Liver (tissue), 8 donors: ENCODE measurements at regions not wholly inside any gene's neighbourhood (a gene's known extent, or its start where the extent isn't known, plus 50 kb on each side); places are given as distances from the start of the nearest gene placed in this dataset.
"Not testable (repeated sequence)": the region's sequence is repeated elsewhere in the genome, so short reads cannot be mapped to it uniquely, and the experiment has no call there.

Experiments used
- DNase-seq: peaks from one replicate; pipeline ENCODE4 v3.0.0-alpha.2; 2017; ENCODE audit warnings: low spot score
- H3K27ac ChIP-seq, 2 donors: one replicate each; pipeline ENCODE4 v1.7.0; 2013; ENCODE audit warnings: inconsistent platforms in 2 of 2, low read length in 2 of 2, control low read depth in 1 of 2, low read depth in 1 of 2, mild to moderate bottlenecking in 1 of 2
- H3K27me3 ChIP-seq, 4 donors: one replicate each; pipeline versions ENCODE4 v1.6.1 to v1.7.0; 2013; ENCODE audit warnings: low read length in 3 of 4, inconsistent platforms in 1 of 4, mild to moderate bottlenecking in 1 of 4, moderate library complexity in 1 of 4; ENCODE audit not compliant: control insufficient read depth in 4 of 4, insufficient read depth in 4 of 4
- H3K36me3 ChIP-seq, 4 donors: one replicate each; pipeline versions ENCODE4 v1.6.1 to v1.7.0; 2013; ENCODE audit warnings: low read length in 3 of 4, mild to moderate bottlenecking in 3 of 4, low read depth in 1 of 4, moderate library complexity in 1 of 4; ENCODE audit not compliant: control insufficient read depth in 4 of 4, insufficient read depth in 3 of 4
- H3K4me1 ChIP-seq, 4 donors: one replicate each; pipeline versions ENCODE4 v1.6.1 to v1.7.0; 2013; ENCODE audit warnings: low read length in 3 of 4, mild to moderate bottlenecking in 3 of 4, moderate library complexity in 1 of 4; ENCODE audit not compliant: control insufficient read depth in 4 of 4, insufficient read depth in 4 of 4
- H3K4me3 ChIP-seq, 3 donors: one replicate each; pipeline versions ENCODE4 v1.6.1 to v1.7.0; 2013; ENCODE audit warnings: low read length in 3 of 3, control low read depth in 1 of 3, low read depth in 1 of 3, mild to moderate bottlenecking in 1 of 3
- H3K9ac ChIP-seq, 2 donors: one replicate each; pipeline ENCODE4 v1.7.0; 2013; ENCODE audit warnings: low read length in 2 of 2, mild to moderate bottlenecking in 2 of 2, moderate library complexity in 2 of 2, control low read depth in 1 of 2, low read depth in 1 of 2
- H3K9me3 ChIP-seq, 4 donors: one replicate each; pipeline versions ENCODE4 v1.6.1 to v1.7.0; 2013; ENCODE audit warnings: low read length in 3 of 4; ENCODE audit not compliant: control insufficient read depth in 4 of 4
- EGR1 ChIP-seq, 2 donors: IDR thresholded peaks; 2 replicates each; pipeline ENCODE4 v1.6.1; 2016 to 2018; ENCODE audit warnings: antibody characterized with exemption in 2 of 2, low read depth in 2 of 2
- FOXA1 ChIP-seq: IDR thresholded peaks from 2 replicates; pipeline ENCODE4 v1.6.1; 2016; ENCODE audit warnings: antibody characterized with exemption
- FOXA2 ChIP-seq: IDR thresholded peaks from 2 replicates; pipeline ENCODE4 v1.6.1; 2016; ENCODE audit warnings: antibody characterized with exemption
- GABPA ChIP-seq, 2 donors: IDR thresholded peaks in 1 of 2; conservative IDR thresholded peaks in 1 of 2; 2 replicates each; pipeline ENCODE4 v1.6.1; 2016; ENCODE audit warnings: antibody characterized with exemption in 2 of 2, mild to moderate bottlenecking in 1 of 2, moderate library complexity in 1 of 2
- HNF4A ChIP-seq, 2 donors: conservative IDR thresholded peaks; 2 replicates each; pipeline ENCODE4 v1.6.1; 2016; ENCODE audit warnings: antibody characterized with exemption in 2 of 2, mild to moderate bottlenecking in 2 of 2
- HNF4G ChIP-seq: IDR thresholded peaks from 2 replicates; pipeline ENCODE4 v1.6.1; 2016; ENCODE audit warnings: antibody characterized with exemption
- JUND ChIP-seq, 2 donors: IDR thresholded peaks; 2 replicates each; pipeline ENCODE4 v1.6.1; 2016; ENCODE audit warnings: antibody characterized with exemption in 2 of 2
- NR2F2 ChIP-seq: IDR thresholded peaks from 2 replicates; pipeline ENCODE4 v1.6.1; 2016; ENCODE audit warnings: antibody characterized with exemption
- RAD21 ChIP-seq, 2 donors: IDR thresholded peaks; 2 replicates each; pipeline ENCODE4 v1.6.1; 2016; ENCODE audit warnings: antibody characterized with exemption in 2 of 2, mild to moderate bottlenecking in 2 of 2
- RXRA ChIP-seq, 2 donors: IDR thresholded peaks; 2 replicates each; pipeline ENCODE4 v1.6.1; 2017 to 2018; ENCODE audit warnings: antibody characterized with exemption in 2 of 2, mild to moderate bottlenecking in 1 of 2
- SP1 ChIP-seq: IDR thresholded peaks from 2 replicates; pipeline ENCODE4 v1.6.1; 2018; ENCODE audit warnings: antibody characterized with exemption, mild to moderate bottlenecking
- TAF1 ChIP-seq: conservative IDR thresholded peaks from 2 replicates; pipeline ENCODE4 v1.6.1; 2016; ENCODE audit warnings: antibody characterized with exemption, mild to moderate bottlenecking
- YY1 ChIP-seq: IDR thresholded peaks from 2 replicates; pipeline ENCODE4 v1.6.1; 2016; ENCODE audit warnings: antibody characterized with exemption, mild to moderate bottlenecking
- WGBS: extraction: QIAGEN DNeasy Blood & Tissue Kit; methylation state at CpG from one replicate; pipeline ENCODE4 v1.1.7; 2013; 5-methylcytosine and 5-hydroxymethylcytosine counted together
- TF ChIP-seq, protein P1 (sequence below): IDR thresholded peaks from 2 replicates; pipeline ENCODE4 v1.6.1; 2016; ENCODE audit warnings: antibody characterized with exemption
- TF ChIP-seq, protein P2 (sequence below): IDR thresholded peaks from 2 replicates; pipeline ENCODE4 v1.6.1; 2016; ENCODE audit warnings: antibody characterized with exemption, mild to moderate bottlenecking
- TF ChIP-seq, protein P3 (sequence below): IDR thresholded peaks from 2 replicates; pipeline ENCODE4 v1.6.1; 2016; ENCODE audit warnings: antibody characterized with exemption
- TF ChIP-seq, protein P4 (sequence below): fragments of 150-350 bp; IDR thresholded peaks from 2 replicates; pipeline ENCODE4 v1.5.1; 2017; ENCODE audit warnings: improper control_type of control experiment, low read depth, low read length; ENCODE audit not compliant: missing input control
- TF ChIP-seq, protein P5 (sequence below): IDR thresholded peaks from 2 replicates; pipeline ENCODE4 v1.6.1; 2016; ENCODE audit warnings: antibody characterized with exemption
- donor health status: healthy.
- donor health status: healthy.
- donor health status: healthy.
- donor health status: healthy.
- donor health status: healthy.

DNA sequence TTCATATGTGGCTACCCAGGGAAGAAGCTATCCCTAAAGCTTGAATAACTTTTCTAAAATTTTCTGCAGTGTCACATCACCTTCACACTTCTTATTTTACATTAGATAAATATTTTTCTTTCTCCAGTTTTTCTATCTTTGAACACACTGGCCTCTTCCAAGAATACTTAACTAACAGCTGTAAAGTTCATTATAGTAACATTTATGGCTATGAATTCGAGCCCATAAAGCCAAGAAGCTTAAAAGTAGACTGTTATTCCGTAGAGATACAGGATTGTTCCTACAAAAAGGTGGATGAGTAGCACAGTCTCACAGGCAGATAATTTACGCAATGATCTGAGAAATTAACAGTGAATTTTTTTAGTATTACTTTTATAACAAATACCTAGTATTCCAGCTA, 55.7 kb upstream of the BMP5 start:
- H3K27ac ChIP-seq: no peak overlapping the region

DNA sequence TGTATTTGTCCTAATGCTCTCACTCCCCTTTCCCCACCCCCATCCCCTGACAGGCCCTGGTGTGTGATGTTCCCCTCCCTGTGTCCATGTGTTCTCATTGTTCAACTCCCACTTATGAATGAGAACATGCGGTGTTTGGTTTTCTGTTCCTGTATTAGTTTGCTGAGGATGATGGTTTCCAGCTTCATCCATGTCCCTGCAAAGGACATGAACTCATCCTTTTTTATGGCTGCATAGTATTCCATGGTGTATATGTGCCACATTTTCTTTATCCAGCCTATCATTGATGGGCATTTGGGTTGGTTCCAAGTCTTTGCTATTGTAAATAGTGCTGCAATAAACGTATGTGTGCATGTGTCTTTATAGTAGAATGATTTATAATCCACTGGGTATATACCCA, 52.3 kb upstream of the BMP5 start:
- WGBS: 71% methylated on average over 2 of the region's 2 CpGs
- not testable (repeated sequence) for H3K4me1 ChIP-seq, H3K27ac ChIP-seq, H3K4me3 ChIP-seq, H3K27me3 ChIP-seq, H3K9me3 ChIP-seq, H3K36me3 ChIP-seq, H3K9ac ChIP-seq, DNase-seq

More for the DNA sequence above, 55.7 kb upstream of the BMP5 start:
- 64% methylated on average over 3 of the region's 3 CpGs for WGBS
- H3K9ac ChIP-seq: no peak overlapping the region
- H3K27me3 ChIP-seq: no peaks in the 10 kb centered on the region
- no peaks in the 10 kb centered on the region for H3K4me1 ChIP-seq
- no peaks in the 10 kb centered on the region for H3K36me3 ChIP-seq
- DNase-seq: no peak
- no peak overlapping the region for H3K4me3 ChIP-seq
- no peak for TF ChIP-seq RAD21 (IDR thresholded peaks at IDR 0.05)
- no peak for TF ChIP-seq FOXA1
- TF ChIP-seq, protein P1, sequence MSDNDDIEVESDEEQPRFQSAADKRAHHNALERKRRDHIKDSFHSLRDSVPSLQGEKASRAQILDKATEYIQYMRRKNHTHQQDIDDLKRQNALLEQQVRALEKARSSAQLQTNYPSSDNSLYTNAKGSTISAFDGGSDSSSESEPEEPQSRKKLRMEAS: no peak
- TF ChIP-seq GABPA (IDR thresholded peaks at IDR 0.05 in 1 of 2, conservative IDR thresholded peaks at IDR 0.05 in 1 of 2): no peak
- TF ChIP-seq HNF4G: no peak
- TF ChIP-seq YY1: no peak
- TF ChIP-seq, protein P2, sequence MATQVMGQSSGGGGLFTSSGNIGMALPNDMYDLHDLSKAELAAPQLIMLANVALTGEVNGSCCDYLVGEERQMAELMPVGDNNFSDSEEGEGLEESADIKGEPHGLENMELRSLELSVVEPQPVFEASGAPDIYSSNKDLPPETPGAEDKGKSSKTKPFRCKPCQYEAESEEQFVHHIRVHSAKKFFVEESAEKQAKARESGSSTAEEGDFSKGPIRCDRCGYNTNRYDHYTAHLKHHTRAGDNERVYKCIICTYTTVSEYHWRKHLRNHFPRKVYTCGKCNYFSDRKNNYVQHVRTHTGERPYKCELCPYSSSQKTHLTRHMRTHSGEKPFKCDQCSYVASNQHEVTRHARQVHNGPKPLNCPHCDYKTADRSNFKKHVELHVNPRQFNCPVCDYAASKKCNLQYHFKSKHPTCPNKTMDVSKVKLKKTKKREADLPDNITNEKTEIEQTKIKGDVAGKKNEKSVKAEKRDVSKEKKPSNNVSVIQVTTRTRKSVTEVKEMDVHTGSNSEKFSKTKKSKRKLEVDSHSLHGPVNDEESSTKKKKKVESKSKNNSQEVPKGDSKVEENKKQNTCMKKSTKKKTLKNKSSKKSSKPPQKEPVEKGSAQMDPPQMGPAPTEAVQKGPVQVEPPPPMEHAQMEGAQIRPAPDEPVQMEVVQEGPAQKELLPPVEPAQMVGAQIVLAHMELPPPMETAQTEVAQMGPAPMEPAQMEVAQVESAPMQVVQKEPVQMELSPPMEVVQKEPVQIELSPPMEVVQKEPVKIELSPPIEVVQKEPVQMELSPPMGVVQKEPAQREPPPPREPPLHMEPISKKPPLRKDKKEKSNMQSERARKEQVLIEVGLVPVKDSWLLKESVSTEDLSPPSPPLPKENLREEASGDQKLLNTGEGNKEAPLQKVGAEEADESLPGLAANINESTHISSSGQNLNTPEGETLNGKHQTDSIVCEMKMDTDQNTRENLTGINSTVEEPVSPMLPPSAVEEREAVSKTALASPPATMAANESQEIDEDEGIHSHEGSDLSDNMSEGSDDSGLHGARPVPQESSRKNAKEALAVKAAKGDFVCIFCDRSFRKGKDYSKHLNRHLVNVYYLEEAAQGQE: no peak
- TF ChIP-seq RXRA (IDR thresholded peaks at IDR 0.05): no peak
- TF ChIP-seq, protein P3, sequence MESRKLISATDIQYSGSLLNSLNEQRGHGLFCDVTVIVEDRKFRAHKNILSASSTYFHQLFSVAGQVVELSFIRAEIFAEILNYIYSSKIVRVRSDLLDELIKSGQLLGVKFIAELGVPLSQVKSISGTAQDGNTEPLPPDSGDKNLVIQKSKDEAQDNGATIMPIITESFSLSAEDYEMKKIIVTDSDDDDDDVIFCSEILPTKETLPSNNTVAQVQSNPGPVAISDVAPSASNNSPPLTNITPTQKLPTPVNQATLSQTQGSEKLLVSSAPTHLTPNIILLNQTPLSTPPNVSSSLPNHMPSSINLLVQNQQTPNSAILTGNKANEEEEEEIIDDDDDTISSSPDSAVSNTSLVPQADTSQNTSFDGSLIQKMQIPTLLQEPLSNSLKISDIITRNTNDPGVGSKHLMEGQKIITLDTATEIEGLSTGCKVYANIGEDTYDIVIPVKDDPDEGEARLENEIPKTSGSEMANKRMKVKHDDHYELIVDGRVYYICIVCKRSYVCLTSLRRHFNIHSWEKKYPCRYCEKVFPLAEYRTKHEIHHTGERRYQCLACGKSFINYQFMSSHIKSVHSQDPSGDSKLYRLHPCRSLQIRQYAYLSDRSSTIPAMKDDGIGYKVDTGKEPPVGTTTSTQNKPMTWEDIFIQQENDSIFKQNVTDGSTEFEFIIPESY: no peak
- no peak for TF ChIP-seq NR2F2
- H3K9me3 ChIP-seq: no peaks in the 10 kb centered on the region

DNA sequence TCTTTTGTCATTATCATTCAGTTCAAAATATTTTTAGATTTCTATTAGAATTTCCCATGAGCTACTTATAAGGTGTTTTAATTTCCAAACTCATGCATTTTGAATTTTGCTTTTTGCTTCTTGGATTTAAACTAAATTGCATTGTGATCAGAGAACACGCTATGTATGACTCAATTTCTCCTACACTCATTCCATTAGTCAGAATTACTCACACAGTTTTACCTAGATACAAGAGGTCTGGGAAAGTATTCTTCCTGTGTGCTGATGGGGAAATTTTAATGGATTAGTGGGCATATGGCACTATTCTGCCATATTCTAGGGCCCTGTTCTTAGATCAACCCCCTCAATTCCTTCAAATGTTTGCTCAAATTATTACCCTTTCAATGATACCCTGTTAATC, 49.9 kb upstream of the BMP5 start:
- 90% methylated on average over 1 of the region's 1 CpG for WGBS
- TF ChIP-seq, protein P4, sequence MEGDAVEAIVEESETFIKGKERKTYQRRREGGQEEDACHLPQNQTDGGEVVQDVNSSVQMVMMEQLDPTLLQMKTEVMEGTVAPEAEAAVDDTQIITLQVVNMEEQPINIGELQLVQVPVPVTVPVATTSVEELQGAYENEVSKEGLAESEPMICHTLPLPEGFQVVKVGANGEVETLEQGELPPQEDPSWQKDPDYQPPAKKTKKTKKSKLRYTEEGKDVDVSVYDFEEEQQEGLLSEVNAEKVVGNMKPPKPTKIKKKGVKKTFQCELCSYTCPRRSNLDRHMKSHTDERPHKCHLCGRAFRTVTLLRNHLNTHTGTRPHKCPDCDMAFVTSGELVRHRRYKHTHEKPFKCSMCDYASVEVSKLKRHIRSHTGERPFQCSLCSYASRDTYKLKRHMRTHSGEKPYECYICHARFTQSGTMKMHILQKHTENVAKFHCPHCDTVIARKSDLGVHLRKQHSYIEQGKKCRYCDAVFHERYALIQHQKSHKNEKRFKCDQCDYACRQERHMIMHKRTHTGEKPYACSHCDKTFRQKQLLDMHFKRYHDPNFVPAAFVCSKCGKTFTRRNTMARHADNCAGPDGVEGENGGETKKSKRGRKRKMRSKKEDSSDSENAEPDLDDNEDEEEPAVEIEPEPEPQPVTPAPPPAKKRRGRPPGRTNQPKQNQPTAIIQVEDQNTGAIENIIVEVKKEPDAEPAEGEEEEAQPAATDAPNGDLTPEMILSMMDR: no peak
- TF ChIP-seq JUND (IDR thresholded peaks at IDR 0.05) (no peak), FOXA1 (no peak), NR2F2 (no peak), HNF4A (conservative IDR thresholded peaks at IDR 0.05) (no peak), RXRA (IDR thresholded peaks at IDR 0.05) (no peak), HNF4G (no peak), FOXA2 (no peak), TAF1 (no peak), GABPA (IDR thresholded peaks at IDR 0.05 in 1 of 2, conservative IDR thresholded peaks at IDR 0.05 in 1 of 2) (no peak), EGR1 (IDR thresholded peaks at IDR 0.05; ENCODE audit: low read depth in 2 of 2) (no peak), SP1 (no peak)
- TF ChIP-seq, protein P5, sequence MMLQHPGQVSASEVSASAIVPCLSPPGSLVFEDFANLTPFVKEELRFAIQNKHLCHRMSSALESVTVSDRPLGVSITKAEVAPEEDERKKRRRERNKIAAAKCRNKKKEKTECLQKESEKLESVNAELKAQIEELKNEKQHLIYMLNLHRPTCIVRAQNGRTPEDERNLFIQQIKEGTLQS: no peak
- TF ChIP-seq, protein P3: no peak
- TF ChIP-seq, protein P1: no peak

More for the DNA sequence above, 49.9 kb upstream of the BMP5 start:
- Histone ChIP-seq H3K9me3 (no peaks in the 10 kb centered on the region), H3K36me3 (no peaks in the 10 kb centered on the region), H3K4me3 (no peak overlapping the region), H3K9ac (no peak overlapping the region), H3K27me3 (no peaks in the 10 kb centered on the region), H3K27ac (no peak overlapping the region), H3K4me1 (no peaks in the 10 kb centered on the region)
- DNase-seq: no peak
